SK-MEL-5 (cell line): ENCODE measurements at regions not wholly inside any gene's neighbourhood (a gene's known extent, or its start where the extent isn't known, plus 50 kb on each side); places are given as distances from the start of the nearest gene placed in this dataset.

Source experiments
- DNase-seq: peaks from one replicate; pipeline ENCODE4 v3.0.0-alpha.2; 2016; ENCODE audit warnings: low read depth, low spot score
- in situ Hi-C: cut with HindIII; loops from 2 replicates; pipeline ENCODE4 v1.10.0; 2016; ENCODE audit warnings: low sequenced_read_pairs, high pct_unique_total_duplicates, low pct_unique_long_range_greater_than_20kb

DNA sequence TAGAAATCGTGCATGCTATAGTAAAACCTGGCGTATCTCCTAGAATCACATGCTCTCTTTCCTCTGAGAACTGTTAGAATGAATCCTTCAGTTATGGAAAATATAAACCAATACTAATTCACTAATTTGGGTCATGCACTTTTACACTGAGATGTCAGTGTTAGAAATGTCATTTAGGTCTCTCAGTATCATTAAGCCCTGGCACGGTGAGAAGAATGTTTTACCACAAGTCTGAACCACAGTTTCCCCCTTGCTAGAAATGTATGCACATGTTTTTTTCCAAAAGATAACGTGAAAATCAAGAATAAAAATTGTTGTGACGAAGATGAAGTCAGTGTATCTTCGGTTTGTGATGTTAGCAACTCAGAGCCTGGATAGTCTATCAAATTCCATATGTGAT lies 1062.7 kb upstream of the NCAM2 start:
- DNase-seq, result no peak
- in situ Hi-C loops, result no loop called here

- in situ Hi-C loops, result no loop called here
- no peak for DNase-seq
Measured at GRCh38 chr21:19937619-19938018, 1060.6 kb upstream of the NCAM2 start.

- no peak for DNase-seq
- in situ Hi-C loops, result no loop called here
Measured at GRCh38 chr21:19941626-19942025, 1056.6 kb upstream of the NCAM2 start.

- in situ Hi-C loops, result no loop called here
- no peak for DNase-seq
Measured at GRCh38 chr21:19950347-19950746, 1047.9 kb upstream of the NCAM2 start.

DNA sequence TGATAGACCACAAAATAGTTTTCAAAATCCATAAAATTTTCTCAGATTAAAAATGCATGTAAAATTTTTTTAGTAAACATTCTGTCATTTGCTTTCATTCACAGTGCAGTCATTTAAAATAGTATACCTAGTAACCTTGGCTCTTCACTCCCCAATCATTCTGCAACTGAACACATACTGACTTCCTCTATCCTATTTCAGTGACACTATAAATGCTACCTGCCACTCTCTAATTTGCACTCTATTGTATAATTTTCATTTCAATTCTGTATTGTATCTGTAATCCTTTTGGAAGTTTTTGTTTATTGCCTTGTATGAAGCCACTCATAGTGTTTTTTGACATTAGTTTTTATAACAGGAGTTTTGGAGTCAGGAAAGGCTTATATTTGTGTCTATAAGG lies 1029.1 kb upstream of the NCAM2 start:
- DNase-seq, result no peak
- in situ Hi-C loops, result no loop called here

GRCh38 chr21:19981938-19982337 lies 1016.3 kb upstream of the NCAM2 start:
- in situ Hi-C loops, result no loop called here
- DNase-seq, result peak; percentile 10

- in situ Hi-C loops, result no loop called here
Measured at GRCh38 chr21:19986396-19986795, 1011.8 kb upstream of the NCAM2 start.

DNA sequence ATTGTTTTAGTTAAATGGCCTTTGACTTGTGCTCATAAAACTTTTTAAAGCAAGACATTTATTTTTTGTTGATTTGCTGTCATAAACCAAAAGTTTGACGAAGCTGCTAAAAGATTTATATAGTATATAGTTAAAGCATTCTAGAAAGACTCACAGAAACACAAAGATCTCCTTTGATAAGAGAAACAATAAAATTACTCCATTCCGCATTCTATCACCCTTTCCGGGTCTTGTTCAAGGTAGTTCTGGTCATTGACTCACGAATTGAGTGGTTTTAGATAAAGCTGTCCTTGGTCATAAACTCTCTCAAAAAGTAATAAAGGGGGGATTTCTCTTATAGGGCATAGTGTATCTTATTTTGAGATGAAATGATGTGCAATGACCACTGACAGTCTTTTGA lies 1010.5 kb upstream of the NCAM2 start:
- in situ Hi-C loops, result no loop called here
- DNase-seq, result no peak

More at GRCh38 chr21:19986396-19986795, 1011.8 kb upstream of the NCAM2 start:
- DNase-seq, result no peak

DNA sequence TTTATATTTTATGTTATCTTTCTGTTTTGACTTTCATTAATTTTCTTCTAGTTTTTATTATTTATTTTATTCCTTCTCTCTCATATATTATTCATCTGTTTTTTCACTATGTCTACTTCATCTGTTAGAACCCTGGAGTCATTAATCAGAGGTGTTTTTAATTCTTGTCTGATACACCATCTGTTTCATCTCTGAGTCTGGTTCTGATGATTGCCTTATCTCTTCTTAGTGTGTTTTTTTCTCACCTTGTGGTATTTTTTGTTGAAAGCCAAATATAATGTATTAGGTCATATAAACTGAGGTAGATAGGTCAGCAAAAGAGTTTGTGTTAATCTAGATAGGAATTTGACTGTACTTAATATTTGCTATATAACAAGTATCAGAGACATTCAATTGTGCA lies 1005.7 kb upstream of the NCAM2 start:
- DNase-seq, result no peak
- in situ Hi-C loops, result no loop called here

DNA sequence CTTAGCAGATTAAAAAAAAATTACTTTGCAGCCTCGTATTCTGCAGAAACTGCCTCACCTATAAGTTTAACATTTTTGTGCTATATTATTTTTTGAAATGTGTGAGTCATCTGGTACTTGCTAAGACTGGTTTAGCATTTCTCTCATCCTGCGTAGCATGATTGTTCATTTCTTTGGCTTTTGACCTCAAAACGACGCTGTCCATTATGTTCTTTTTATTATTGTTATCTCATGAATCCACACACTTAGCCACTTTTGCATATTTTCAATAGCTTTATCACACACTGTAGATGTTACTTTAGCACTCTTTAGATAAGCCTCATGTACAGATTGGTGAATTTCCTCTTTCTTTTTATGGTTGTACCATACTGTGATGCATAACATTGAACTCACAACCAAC lies 1004.9 kb upstream of the NCAM2 start:
- DNase-seq, result no peak
- in situ Hi-C loops, result no loop called here

GRCh38 chr21:19995253-19995652 lies 1003.0 kb upstream of the NCAM2 start:
- in situ Hi-C loops, result no loop called here

GRCh38 chr21:19998453-19998852 lies 999.8 kb upstream of the NCAM2 start:
- in situ Hi-C loops, result no loop called here
- DNase-seq, result no peak

More at GRCh38 chr21:19995253-19995652, 1003.0 kb upstream of the NCAM2 start:
- no peak for DNase-seq

DNA sequence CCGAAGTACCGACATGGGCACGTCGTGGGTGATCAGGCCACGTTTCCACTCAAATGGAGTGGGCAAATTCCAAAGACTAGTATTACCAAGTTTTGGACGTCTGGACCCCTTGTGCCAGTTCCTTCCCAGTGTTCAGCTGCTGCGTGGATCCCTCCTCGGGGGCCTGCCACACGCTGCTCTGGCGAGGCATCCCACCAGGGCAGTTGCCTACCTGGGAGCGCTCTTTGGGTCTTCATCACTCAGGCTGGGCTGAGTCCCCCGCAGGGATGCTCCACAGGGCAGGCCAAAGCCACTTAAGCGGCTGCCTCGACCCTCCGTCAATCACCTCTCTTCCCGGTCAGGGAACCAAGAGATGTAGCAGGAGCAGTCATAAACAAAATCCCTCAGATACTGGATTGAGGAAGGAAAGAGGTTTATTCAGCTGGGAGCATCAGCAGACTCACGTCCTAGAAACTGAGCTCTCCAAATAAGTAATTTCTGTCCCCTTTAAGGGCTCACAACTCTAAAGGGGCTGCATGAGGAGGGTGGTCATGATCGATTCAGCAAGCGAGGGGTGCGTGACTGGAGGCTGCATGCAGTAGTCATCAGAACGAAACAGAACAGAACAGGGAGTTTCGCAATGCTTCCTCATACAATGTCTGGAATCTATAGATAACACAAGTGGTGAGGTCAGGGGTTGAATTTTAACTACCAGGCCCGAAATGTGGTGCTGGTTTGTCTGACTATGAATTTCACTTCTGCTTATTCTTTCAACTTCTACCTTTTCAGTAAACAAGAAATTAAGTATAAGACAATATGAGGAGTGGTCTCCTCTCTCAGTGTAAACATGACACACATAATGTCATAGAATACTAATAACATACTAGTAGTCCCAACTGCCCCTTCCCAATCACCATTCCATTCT lies 998.6 kb upstream of the NCAM2 start:
- DNase-seq, result no peak
- in situ Hi-C loops, result no loop called here

GRCh38 chr21:20004367-20004766 lies 993.8 kb upstream of the NCAM2 start:
- in situ Hi-C loops, result no loop called here
- DNase-seq, result no peak

- in situ Hi-C loops, result no loop called here
- no peak for DNase-seq
Measured at GRCh38 chr21:20010691-20011200, 987.5 kb upstream of the NCAM2 start.

DNA sequence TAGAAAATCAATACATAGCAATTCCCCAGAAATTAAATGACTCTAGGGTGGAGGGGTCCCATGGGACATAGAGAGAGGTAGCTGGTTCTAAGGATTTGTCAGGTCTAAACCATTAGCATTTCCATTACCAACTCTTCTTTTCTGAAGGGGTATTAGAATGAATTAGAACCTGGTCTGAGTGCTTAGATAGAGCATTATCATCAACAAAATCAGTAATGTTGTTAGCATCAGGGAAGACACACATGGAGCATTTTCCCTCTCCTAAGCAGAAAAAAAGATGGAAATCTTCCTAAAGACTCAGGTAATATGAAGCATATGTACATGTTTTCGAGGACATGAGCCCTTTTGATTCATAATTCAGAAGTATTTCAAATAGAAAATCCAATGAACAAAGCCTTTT lies 984.4 kb upstream of the NCAM2 start:
- in situ Hi-C loops, result no loop called here
- no peak for DNase-seq

DNA sequence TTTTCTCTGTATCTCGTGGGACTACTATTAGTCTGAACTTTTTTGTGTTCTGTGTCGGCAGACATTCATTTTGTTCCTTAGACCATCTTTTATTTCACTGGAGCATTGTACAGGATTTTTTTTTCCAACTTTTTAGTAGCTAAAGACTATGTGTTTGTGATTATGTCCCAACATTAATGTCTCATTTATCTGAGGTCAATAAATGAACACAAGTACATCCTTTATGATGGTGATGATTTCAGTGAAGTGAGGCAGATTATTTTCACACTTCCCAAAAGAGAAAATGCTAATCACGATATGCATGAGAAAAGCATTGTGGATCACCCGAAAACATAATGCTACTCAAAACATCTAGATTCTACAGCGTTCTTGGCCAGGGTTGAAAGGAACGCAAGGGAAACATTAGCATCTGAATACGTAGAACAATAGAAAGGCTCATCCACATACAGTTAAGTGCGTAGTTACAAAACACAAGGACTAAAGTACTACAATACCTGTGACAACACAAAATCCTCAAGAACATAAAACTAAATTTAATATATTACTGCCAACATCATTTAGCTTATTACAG lies 981.7 kb upstream of the NCAM2 start:
- DNase-seq, result no peak
- in situ Hi-C loops, result no loop called here

GRCh38 chr21:20020026-20020425 lies 978.2 kb upstream of the NCAM2 start:
- DNase-seq, result no peak

GRCh38 chr21:20023193-20023592 lies 975.0 kb upstream of the NCAM2 start:
- no peak for DNase-seq
- in situ Hi-C loops, result no loop called here

More at GRCh38 chr21:20020026-20020425, 978.2 kb upstream of the NCAM2 start:
- in situ Hi-C loops, result no loop called here
